GM12864 (cell line): ENCODE measurements at regions not wholly inside any gene's neighbourhood (a gene's known extent, or its start where the extent isn't known, plus 50 kb on each side); places are given as distances from the start of the nearest gene placed in this dataset.

Experiments
- DNase-seq: peaks from one replicate; pipeline ENCODE4 v3.0.0-alpha.2; 2011; ENCODE audit warnings: low read depth
- H3K4me3 ChIP-seq: 2 replicates; pipeline ENCODE4 v1.5.1; 2011; ENCODE audit warnings: mild to moderate bottlenecking, low read depth, low read length, control low read depth
- TF ChIP-seq, protein P1 (sequence below): IDR thresholded peaks from 2 replicates; pipeline ENCODE4 v1.5.1; 2011; ENCODE audit warnings: low read depth, mild to moderate bottlenecking, moderate library complexity, low read length, control low read depth, inconsistent platforms; ENCODE audit errors: missing control alignments

DNA sequence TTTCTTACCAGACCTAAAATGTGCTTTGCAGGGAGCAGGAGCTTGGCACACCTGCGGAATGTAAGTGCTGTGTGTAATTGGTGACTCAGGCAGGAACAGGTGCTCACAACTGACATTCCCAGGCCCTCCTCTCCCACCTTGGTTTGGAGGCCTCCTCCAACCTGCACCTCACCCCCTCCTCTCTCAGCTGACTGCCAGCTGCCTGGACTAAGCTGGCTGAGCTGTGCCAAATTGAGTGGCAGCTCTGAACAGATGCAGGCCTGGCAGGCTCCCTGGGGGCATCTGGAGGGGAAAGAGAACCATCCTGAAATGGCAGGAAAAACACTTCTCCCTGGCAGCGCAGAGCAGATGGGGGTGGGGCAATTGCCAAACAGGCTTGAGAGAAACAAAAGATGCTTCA lies 91.7 kb upstream of the PGBD5 start:
- DNase-seq = no peak
- TF ChIP-seq, protein P1, sequence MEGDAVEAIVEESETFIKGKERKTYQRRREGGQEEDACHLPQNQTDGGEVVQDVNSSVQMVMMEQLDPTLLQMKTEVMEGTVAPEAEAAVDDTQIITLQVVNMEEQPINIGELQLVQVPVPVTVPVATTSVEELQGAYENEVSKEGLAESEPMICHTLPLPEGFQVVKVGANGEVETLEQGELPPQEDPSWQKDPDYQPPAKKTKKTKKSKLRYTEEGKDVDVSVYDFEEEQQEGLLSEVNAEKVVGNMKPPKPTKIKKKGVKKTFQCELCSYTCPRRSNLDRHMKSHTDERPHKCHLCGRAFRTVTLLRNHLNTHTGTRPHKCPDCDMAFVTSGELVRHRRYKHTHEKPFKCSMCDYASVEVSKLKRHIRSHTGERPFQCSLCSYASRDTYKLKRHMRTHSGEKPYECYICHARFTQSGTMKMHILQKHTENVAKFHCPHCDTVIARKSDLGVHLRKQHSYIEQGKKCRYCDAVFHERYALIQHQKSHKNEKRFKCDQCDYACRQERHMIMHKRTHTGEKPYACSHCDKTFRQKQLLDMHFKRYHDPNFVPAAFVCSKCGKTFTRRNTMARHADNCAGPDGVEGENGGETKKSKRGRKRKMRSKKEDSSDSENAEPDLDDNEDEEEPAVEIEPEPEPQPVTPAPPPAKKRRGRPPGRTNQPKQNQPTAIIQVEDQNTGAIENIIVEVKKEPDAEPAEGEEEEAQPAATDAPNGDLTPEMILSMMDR = no peak
- H3K4me3 ChIP-seq = no peak overlapping the region

DNA sequence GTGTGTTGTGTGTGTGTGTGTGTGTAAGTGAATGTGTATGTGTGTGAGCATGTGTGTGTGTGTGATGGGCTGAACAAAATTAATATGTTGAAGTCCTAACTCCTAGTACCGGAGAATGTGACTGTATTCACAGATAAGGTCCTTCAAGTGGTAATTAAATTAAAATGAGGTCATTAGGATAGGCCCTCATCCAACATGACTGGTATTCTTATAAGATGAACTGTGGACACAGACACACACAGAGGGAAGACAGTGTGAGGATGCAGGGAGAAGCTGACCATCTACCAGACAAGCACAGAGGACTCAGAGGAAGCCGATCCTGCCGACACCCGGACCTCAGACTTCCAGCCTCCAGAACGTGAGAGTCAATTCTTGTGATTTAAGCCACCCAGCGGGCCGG lies 91.2 kb upstream of the PGBD5 start:
- TF ChIP-seq, protein P1 = no peak
- H3K4me3 ChIP-seq = no peak overlapping the region
- no peak for DNase-seq

DNA sequence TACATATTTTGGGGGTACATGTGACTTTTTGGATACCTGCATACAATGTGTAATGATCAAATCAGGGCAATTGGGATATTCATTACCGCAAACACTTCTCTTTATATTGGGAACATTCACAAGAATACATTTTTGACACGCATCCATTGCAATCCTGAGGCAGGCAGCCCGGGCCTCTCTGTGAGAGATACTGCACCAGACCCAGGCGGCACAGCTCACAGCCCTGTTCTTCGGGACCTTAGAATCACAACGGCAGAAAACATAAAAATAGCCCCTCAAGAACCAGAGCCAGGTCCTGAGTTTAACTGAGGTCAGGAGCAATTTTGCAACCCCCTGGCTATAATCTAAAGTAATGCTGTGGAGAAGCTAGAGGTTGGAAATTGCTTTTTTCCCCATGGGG lies 90.8 kb upstream of the PGBD5 start:
- H3K4me3 ChIP-seq = no peak overlapping the region
- DNase-seq = no peak
- TF ChIP-seq, protein P1 = no peak

DNA sequence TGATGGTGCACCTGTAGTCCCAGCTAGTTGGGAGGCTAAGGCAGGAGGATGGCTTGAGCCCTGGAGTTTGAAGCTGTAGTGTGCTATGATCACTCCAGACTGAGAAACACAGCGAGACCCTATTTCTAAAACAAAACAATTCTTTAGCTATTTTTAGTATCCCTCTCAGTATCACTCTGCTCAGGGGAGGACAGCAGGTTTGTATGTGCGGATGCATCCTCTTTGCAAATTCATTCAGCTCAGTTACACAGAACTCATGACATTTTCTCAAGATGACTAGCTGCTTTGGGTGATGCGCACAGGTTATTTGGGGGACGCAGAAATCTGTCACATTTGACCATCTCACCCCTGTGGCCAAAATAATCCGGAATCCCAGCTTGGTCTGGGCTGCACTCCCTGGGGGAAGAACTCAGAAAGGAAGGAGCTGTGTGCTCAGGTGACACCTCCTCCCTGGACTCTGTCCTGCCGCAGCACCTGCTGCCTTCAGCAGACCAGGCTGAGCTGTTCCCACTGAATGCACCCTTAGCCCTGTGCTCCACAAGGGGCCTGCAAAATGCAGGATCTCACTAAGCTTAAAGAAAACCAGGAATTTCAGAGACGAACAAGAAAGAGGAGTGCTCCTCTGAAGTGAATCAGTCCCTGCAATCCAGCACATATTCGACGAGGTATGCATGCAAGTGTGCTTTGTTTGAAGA lies 89.5 kb upstream of the PGBD5 start:
- TF ChIP-seq, protein P1 = no peak
- H3K4me3 ChIP-seq = no peak overlapping the region
- no peak for DNase-seq

DNA sequence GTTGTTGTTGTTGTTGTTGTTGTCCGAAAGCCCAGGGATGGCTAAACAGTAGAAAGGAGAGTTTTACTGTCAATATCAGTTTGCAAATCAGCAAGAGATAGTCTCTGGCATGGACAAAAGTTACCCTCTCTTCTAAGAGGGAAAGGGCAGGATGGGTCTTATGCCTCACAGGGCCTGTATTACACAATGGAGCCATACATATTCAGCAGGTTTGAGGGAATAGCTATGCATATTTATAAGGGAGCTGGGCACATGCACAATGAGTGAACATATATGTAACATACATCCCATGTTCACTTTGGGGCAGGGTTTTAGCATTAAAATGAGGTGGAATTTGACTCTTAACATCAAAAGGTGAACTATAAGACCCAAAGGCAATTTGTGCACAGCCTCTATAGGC lies 84.4 kb upstream of the PGBD5 start:
- DNase-seq = no peak
- TF ChIP-seq, protein P1 = no peak
- no peak overlapping the region for H3K4me3 ChIP-seq

DNA sequence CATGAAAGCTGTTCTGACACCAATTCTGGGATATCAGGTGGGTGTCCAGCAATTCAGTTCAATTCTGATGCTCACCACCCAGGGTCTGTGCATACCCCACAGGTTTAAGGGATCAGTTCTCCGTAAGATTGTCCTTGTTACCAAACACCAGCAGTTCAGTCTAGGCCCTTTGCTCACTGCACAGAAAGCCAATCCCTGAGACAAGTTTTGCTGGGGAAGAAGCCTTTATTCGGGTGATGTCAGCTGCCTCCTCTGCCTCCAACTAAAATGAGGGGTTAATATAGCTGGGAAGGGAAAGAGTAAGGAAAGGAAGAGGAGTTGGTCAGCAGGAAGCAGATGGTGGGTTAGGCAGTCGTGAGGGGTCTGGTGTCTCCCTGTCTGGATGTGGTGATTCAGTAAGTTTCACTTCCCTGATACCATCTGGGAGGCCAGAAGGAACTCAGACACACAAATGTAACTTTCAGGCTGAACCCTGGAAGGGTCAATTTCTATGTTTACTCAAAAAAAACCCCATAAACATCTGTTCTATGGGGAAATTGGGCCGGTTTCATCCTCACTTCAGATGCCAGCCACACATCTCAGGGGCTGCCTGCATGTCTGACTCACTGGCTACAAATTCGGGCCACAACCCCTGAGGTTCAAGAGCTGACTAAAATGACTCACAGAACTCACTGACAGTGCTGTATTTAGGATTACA lies 83.3 kb upstream of the PGBD5 start:
- H3K4me3 ChIP-seq = no peak overlapping the region
- TF ChIP-seq, protein P1 = no peak
- peak; percentile 22 for DNase-seq
